Left ventricle myocardium superior (tissue), 1 donor: ENCODE measurements at regions not wholly inside any gene's neighbourhood (a gene's known extent, or its start where the extent isn't known, plus 50 kb on each side); places are given as distances from the start of the nearest gene placed in this dataset.

ENCODE experiments used
- ATAC-seq: fragments of 200-7000 bp; cut with Tn5 transposase; one replicate; pipeline ENCODE4 v1.9.1; 2020; ENCODE audit warnings: mild to moderate bottlenecking, moderate library complexity
- DNase-seq: peaks from one replicate; pipeline ENCODE4 v3.0.0-alpha.2; 2020
- intact Hi-C: fragments of 100-400 bp; cut with micrococcal nuclease; formaldehyde crosslinking; loops from one replicate; pipeline ENCODE4 v1.11.0; 2022
- donor health status: DM: no; HTN: yes; CAD: no; lungs with severe emphysema.

DNA sequence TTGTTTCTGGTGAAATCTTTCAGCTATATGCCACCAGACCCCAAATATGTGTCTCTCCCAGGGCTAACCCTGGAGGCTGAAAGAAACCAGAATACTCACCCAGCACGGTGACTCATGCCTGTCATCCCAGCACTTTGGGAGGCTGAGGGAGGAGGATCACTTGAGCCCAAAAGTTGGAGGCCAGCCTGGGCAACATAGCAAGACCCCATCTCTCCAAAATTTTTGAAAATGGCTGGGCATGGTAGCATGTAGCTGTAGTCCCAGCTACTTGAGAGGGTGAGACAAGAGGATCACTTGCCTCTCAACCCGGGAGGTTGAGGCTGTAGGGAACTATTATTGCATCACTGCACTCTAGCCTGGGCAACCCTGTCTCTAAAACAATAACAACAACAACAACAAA lies 76.1 kb upstream of the UQCRFS1 start:
- intact Hi-C loops, result no loop called here
- DNase-seq, result no peak

DNA sequence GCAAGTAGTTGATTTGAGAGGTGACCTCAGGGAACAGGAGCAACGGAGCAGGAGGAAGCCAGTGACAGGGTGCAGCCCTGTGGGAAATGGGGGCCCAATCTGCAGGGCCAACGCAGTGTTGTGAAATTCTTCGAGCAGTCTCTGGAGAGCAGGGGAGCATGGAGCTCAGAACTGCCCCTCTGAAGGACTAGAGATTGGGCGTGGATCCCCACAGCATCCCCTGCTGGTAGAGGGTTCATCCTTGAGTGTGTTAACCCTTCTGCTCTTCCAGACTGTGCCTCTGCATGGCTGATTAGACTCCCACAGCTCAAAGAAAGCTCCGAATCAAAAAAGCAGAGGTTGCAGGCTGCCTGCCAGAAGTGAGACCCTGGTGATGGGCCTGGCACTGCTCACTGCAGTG lies 77.9 kb upstream of the UQCRFS1 start:
- intact Hi-C loops, result no loop called here
- ATAC-seq (no peak), DNase-seq (no peak)

More for the DNA sequence above, 76.1 kb upstream of the UQCRFS1 start:
- ATAC-seq, result no peak

DNA sequence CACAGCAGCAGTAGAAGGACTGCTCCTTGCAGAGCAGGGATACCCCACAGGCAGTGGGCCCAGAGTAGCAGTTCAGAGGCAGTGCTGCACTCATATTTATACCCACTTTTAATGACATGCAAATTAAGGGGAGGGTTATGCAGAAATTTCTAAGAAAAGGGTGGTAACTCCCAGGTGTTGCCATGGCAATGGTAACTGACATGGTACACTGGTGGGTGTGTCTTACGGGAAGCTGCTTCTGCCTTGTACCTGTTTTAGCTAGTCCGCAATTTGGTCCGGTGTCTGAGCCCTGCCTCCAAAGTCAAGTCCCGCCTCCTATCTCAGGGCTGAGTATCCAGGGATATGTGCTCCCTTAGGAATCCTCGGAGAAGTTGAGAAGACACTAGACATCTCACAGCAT lies 79.2 kb upstream of the UQCRFS1 start:
- ATAC-seq, result no peak
- DNase-seq, result no peak
- intact Hi-C loops, result no loop called here

DNA sequence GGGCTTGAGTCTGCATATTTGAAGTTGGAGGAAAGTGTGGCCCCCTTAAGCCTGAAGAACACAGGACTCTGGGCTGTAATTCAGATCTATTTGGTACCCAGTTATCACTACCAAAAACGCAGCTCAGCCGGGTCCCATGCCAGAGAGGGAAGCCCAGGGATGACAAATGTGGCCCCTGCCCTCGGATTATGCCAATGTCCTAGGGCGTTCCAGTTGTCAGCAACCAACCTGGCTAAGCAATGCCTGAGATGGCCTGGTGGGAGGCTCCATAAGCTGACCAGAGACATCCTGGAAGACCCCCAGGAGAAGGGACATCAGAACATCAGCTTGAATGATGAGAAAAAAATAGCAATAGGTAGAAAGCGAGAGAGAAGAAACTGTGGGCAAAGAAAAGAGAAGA lies 79.6 kb upstream of the UQCRFS1 start:
- ATAC-seq (no peak), DNase-seq (no peak)
- intact Hi-C loops, result no loop called here

DNA sequence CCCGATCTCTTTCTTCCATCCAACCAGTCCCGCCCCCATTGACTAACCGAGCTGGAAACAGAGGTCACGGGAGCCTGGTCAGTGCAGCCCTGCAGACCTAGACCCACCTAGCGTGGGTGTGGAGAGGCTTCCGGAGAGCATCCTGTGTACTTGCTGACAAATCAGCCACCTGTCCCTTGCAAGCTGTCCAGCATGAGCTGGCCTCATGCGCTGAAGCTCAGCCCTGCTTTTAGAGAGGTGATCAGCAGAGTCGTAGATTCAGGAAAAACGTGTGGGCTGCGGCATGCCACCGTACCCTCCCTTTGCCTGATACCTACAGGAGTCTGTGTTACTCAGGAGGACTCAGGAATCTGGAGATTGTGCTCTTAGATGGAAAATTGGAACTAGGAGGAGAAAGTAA lies 80.3 kb upstream of the UQCRFS1 start:
- ATAC-seq (no peak), DNase-seq (no peak)
- intact Hi-C loops, result no loop called here

DNA sequence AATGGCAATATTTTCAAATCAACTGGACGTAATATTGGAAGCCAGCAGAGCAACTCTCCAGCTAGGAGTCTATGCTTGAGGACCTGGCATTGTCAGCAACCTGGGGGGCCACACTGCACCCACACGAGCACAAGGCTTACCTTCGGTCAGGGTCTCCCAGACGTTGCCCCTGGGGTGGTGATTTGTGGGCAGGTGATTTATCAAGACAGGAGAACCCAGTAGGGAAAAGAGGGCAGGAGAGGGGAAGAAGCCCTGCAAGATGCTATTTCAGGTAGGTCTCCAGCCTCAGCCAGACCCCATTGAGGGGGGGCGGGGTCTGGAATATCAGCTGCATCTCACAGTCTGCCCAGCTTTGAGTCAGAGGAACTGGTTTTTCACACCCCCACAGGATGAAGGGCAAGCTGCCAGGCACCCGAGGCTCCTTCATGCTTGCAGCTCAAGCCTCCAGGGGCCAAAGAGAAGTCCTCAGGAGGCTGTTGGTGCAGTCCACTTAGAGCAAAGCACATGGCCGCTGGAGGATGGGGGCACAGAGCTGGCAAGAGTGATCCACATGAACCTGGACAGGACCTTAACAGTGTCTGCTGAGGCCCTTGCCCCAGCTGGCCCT lies 80.9 kb upstream of the UQCRFS1 start:
- intact Hi-C loops, result no loop called here
- no peak for DNase-seq
- ATAC-seq, result no peak

DNA sequence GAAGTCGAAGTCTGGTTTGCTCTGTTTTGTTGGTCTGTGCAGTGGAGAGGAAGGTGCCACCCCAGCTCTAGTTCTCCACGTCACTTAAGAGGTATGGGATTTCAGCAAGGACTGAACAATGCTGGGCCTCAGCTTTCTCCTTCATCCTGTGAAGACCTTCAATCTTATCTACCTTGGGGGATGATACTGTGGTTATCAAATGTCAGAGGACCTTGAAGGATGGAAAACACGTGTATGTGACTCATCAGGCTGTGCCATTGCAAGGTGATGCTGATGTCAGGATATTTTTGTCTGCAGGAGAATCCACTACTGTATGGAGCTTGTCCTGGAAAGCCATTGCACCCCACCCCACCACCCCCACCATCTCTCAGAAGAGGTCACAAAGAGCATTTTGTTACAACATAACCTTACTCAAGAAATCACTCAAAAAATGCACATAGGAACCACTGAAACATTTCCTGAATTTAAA lies 81.4 kb upstream of the UQCRFS1 start:
- ATAC-seq (no peak), DNase-seq (no peak)
- intact Hi-C loops, result no loop called here

DNA sequence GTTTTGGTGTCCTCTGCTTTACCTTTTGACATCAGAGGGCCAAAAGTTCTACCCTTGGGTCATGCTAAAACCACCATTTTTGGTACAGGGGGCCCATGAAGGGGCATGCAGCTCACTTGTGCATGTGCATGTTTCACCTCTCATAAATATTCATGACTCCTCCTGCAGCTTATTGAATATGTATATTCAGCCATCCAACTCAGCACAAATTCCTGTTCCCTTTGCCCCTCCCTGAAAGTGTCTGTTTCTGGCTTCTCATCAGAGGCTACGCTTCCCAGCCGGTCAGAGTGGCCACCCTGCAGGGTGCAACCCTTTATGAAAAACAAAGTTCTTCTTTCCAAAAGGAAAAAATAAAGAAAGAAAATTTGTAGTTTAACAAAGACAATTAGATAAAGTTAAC lies 82.3 kb upstream of the UQCRFS1 start:
- ATAC-seq (no peak), DNase-seq (no peak)
- intact Hi-C loops, result no loop called here

DNA sequence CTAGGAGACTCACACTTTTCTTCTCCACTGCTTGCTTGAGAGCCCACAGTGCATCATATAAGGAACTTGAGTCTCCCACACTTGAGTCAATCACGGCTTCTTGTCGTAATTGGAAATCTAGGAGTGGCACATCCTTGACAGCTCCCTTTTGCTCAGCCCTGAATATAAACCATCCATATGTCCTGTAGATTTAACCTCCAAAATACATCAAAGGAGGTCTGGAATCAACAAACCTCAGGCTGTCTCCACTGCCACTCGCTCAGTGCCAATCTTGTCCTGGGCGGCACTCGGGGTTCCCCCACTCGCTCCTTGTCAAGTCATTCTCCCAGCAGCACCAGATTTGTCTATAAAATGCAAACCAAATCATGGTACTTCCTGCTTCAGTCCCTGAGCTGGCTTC lies 84.4 kb upstream of the UQCRFS1 start:
- DNase-seq (no peak), ATAC-seq (no peak)
- intact Hi-C loops, result no loop called here

DNA sequence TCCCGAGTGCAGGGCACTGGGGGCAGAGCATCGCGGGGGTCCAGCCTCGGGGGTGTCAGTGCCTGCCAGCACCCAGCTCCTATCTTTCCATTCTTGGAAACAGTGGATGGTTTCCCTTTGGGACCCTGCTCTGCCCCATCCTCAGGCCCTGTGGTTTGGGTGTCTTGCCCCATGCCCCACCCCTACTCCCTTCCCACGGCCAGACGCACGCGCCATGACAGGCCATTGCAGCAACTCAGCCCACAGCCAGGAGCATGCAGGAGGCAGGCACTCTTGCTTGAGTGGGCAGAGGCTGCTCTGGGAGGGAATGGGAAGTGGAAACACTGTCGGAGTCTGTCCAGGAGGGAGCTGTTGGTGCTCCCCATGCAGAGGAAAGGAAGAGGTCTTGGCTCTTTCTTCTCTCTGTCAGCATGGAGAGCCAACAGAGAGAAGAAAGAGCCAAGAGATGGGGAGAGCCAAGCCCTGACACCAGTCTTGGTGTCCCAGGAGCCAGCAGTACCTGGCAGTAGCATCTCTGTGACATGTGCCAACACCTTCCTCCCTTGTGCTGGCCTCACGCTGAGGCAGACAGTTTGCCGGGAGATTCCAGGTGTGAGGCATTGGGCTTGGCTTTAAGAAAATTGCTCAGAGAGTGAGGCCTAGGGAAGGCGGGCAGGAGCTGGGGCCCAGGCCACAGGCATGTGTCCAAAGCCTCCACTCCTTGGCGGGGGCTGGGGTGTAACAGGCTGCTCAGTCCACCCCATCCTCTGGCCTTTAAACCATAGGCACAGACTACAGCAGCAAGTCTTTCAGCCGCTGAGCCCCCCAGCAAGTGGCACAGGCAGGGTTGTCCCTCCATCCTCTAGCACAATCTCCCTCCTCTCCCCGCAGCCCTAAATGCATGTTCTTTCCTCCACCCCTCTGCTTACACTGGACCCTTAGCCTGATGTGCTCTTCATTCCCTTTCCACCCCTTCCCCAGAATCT lies 86.7 kb upstream of the UQCRFS1 start:
- ATAC-seq (no peak), DNase-seq (no peak)
- intact Hi-C loops, result no loop called here

DNA sequence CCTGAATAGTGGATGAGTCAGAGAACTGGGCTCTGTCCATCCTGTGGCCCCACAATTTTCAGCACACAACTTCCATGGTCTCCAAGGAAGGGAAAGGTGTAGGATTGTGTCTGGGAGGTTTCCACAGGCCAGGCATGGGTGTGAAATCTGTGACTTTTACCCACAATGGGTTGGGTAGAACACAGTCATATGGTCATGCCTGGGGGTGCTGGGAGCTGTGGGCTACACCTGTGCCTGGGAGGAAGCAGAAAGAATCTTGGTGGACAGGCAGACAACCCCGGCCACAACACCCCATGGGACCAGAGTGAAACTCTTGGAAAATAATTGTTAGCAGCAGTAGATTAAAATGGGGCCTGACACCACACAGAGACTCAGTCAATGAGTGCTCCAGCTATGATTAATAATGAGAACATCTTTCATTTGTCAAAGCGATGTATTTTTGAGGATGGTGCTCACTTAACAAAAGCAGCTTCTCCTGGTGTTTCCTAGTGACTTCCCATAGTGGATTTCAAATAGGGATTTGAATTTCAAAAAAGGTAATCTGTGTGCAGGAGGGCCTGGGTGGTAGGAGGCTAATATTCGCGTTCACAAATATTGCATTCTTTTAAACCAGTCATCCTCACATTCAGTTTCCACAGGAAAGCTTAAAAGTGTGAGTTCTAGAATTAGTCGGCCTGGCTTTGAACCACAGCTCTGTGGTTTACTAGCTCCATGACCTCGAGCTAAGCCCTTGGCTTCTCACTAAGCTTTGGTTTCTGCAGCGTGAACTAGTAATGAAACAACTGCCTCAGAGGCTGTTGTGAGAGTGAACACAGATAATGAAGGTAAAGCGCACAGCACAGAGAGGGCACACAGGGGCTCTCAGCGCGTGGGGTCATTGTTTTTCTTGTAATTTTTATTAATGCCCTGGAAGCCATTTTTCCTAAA lies 89.3 kb upstream of the UQCRFS1 start:
- intact Hi-C loops, result no loop called here
- ATAC-seq (no peak), DNase-seq (no peak)

DNA sequence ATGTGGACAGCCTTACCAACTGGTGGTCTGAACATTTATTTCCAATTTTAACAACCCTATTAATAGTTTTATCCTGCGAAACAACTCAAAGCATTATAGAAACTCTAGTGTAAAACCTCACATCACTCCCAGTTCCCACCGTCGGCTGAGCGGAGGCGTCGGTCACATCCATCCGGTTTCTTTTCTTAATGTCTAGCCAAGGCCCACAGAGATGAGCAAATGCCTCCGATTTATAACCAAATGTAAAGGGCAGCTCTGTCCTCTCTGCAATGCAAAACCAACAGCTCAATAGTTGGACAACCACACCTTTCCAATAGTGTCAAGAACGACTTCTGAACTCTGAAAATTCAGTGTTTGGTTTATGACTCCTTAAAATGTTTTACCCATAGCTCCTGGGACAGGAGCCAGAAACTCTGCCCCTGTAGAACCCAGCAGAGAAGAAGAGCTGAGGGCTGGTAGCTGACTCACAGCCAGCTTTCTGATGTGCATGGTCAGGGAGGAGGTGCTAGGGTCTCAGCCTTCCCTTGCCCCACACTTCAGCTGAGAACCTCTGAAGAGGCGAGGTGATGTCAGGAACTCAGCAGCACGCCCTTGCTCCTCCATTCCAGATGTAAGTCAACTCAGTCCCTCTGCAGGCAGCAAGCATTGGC lies 90.2 kb upstream of the UQCRFS1 start:
- intact Hi-C loops, result no loop called here
- DNase-seq (no peak), ATAC-seq (no peak)

DNA sequence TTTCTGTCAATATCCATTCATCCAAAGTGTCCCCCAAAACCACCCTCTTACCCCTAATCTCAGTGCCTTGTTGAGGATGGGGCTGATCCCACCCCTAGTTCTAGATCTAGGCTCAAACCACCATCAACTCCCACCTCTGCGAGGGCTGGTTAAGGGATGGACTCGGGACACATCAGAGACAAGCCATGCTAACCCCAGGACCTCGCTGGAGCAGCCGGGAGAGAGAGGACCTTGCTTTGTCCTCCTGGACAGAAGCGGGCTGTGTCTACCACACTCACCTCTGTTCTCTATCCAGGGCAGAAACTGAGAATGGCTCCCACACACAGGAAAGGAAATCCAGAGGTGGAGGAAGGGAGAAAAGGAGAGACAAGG lies 90.8 kb upstream of the UQCRFS1 start:
- ATAC-seq (no peak), DNase-seq (no peak)
- intact Hi-C loops, result no loop called here

DNA sequence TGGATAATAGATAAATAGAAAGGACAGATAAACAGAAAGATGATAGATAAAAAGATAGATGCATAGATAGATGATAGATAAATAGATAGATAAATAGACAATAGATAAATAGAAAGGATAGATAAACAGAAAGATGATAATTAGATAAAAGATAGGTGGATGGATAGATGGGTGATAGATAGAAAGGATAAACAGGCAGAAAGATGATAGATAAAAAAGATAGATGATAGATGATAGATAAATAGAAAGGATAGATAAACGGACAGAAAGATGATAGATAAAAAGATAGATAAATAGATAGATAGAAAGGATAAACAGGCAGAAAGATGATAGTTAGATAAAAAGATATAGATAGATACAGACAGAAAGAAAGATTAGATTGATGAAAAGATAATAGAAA lies 92.3 kb upstream of the UQCRFS1 start:
- no peak for DNase-seq
- ATAC-seq, result no peak
- intact Hi-C loops, result no loop called here

DNA sequence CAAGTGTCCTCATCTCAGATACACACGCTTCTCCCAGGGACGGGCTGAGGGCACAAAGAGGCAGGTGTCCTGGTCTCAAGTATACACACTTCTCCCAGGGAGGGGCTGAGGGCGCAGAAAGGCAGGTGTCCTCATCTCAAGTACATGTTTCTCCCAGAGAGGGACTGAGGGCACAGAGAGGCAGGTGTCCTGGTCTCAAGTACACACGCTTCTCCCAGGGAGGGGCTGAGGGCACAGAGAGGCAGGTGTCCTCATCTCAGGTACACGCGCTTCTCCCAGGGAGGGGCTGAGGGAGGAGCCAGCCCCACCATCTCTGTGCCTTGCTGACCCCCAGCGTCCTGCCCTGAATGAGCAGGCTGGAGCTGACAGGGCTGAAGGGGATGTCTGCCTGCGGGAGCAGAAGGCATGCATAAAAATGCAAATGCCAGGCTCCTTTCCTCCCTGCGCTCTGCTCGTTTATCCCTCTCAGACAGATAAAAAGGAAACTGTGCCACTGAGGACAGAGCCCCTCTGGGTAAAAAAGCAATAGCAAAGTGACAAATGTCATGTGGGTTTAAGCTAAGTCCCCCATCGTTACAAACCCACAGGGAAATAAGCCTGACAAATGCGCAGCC lies 96.1 kb upstream of the UQCRFS1 start:
- ATAC-seq, result no peak
- no peak for DNase-seq
- intact Hi-C loops, result no loop called here

DNA sequence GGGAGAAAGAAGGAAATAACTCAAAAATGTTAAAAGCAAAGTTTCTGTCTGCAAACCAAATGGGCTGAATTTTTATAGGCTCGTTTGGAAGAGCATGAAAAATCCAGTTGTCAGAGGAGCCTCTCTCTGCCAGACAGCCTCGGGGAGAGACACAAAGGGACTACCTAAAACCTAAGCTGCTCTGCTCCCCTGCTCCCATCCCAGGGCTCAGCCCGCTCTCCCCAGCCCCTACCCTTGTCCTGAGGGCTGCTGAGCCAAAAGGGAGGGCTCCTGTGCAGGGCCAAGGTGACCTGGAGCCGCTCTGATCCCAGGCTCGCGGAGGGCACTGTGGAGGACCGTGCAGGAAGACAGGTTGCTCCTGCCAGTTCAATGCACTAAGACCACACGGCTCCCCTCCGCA lies 96.7 kb upstream of the UQCRFS1 start:
- ATAC-seq, result no peak
- no peak for DNase-seq
- intact Hi-C loops, result no loop called here

DNA sequence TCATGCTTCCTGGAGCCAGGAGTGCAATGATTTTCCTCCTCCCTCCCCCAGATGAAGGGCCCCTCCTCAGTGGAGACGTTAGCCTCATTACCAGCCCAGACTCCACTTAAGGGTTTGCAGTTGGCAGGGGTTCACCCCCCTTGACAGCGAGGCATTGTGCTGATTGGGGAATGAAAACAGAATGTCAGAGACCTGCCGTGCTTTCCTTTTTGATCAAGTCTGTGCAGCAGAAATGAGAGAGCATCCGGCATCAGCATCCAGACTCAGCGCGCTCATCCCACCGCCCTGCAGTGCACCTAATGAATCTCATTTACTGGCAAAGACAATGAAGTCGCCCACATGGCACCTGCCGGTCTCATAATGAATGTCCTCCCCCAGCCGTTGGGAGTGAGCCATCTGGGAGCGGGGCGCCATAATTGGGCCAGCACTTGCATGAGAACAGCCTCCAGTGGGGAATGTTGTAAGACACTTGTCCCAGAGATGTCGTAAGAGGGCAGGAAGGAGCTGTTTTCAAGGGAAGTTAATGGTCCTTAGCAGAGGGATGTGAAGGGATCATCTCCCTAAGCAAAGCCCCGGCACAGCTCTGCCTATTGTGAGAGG lies 98.3 kb upstream of the UQCRFS1 start:
- DNase-seq (no peak), ATAC-seq (no peak)
- intact Hi-C loops, result no loop called here

DNA sequence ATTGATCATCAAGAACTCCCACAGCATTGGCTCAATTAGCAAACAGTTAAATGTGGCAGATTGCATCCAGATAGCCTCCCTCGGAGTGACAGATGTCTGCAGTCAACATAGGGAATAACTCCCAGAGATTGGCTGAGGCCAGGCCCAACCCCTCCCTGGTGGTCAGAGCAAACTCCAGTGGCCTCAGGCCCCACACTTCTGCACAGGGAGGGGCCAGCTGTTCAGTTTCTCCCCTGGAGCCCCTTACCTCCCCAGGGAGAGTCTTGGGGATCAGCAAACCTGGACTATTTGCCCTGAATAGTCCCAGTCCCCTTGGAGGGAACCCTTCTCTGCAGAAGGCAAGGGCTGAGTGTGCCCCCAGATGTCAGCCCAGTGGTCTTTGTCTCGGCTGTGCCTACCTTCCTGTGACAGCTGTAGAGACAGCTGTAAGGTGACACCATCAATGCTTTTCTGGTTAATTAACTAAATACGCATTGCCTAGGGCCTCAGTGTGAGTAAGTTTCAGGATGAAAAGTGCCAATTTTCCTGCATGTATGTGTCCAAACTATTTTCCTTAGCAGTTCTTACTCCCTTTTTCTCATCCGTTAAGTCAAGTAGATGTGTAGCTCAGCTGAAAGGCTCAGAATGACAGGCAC lies 102.7 kb upstream of the UQCRFS1 start:
- DNase-seq (no peak), ATAC-seq (no peak)
- intact Hi-C loops, result no loop called here
